ENCODE measurements at regions not wholly inside any gene's neighbourhood (a gene's known extent, or its start where the extent isn't known, plus 50 kb on each side); places are given as distances from the start of the nearest gene placed in this dataset.
"Not testable (repeated sequence)": the region's sequence is repeated elsewhere in the genome, so short reads cannot be mapped to it uniquely, and the experiment has no call there.

- DNase-seq: no peak
Measured at GRCh38 chrX:4668802-4669536, 955.5 kb upstream of the PRKX start.

DNA sequence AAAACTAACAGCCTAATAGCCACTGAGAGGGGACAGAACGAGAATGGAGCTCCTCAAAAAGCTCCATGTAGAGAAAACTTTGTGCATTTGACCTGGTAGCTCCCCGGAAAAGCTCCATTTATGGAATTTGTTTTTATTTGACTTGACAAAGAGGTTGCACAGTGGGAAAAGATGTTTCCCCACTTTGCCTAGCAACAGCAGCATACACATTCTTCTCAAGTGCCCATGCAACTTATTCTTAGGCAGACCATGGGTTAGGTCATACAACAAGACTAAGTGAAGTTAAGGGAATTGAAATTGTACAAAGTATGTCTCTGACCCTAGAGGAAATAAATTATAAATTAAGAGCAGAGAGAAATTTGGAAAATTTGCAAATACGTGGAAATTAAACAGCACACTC, 949.6 kb upstream of the PRKX start:
- no peak for DNase-seq

DNA sequence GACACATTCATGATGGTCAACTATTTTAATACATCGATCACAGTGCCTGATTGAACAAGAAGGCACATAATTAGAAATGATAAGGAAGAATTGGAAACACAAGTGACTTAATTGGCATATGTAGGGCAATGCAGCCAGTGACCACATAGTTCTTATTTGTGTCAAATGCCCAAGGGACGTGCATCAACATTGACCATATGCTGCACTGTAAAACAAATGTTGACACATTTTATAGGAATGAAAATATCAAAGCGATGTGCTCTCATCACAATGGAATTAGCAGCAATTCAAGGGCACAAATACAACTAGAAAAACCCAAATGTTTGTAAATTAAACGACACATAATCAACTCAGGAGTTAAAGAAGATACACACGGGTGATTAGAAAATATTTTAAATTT, 948.3 kb upstream of the PRKX start:
- DNase-seq: no peak

DNA sequence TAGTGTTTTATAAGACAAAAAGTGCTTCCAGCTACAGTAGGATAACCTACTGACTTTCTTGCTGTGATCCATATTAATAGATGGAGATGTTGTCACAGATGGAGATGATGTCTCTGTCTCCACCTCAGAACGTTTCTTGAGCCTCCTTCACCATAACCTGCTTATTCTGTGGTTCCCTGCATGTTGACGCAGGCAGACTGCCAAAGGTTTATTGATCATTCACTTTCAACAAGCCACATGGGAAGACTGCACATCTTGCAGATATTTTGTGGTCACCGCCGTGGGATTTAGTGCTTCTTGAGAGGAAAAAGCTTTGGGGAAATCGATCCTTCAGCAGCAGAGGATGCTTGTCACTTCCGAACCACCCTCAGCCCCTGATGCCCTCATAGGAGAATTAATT, 943.0 kb upstream of the PRKX start:
- DNase-seq: no peak

- no peak for DNase-seq
Measured at GRCh38 chrX:4655743-4656142, 942.3 kb upstream of the PRKX start.

- DNase-seq: no peak
Measured at GRCh38 chrX:4642114-4642513, 928.7 kb upstream of the PRKX start.

- DNase-seq: no peak
Measured at GRCh38 chrX:4638036-4638435, 924.6 kb upstream of the PRKX start.

DNA sequence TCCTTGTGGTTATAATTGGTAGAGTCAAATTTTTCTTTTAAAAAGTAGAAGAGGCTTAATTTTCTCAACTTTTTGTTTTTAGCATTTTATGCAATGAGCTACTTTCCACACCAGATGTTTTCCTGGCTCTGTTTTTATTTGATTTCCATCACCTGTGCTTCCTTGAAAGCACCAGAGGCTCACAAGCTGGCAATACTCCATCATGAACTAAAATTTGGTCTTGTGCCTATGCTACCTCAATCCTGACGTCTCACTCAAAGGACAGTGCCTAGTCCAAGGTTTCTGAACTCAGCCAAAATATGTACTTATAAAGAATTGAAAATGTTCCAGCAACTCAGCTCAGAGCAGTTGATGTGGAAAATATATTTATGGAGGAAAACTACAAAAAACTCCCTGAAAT, 914.0 kb upstream of the PRKX start:
- no peak for DNase-seq

- DNase-seq: no peak
Measured at GRCh38 chrX:4622486-4623167, 909.2 kb upstream of the PRKX start.

DNA sequence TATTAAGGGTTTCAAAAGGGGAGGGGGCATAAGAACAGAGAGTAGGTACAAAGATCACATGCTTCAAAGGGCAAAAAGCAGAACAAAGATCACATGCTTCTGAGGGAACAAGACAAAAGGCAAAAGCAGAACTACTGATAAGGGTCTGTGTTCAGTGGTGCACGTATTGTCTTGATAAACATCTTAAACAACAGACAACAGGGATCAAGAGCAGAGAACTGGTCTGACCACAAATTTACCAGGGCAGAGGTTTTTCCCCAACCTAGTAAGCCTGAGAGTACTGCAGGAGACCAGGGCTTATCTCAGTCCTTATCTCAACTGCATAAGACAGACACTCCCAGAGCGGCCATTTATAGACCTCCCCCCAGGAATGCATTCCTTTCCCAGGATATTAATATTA, 900.2 kb upstream of the PRKX start:
- DNase-seq: not testable (repeated sequence)

GRCh38 chrX:4588893-4589292, 875.4 kb upstream of the PRKX start:
- no peak for DNase-seq

DNA sequence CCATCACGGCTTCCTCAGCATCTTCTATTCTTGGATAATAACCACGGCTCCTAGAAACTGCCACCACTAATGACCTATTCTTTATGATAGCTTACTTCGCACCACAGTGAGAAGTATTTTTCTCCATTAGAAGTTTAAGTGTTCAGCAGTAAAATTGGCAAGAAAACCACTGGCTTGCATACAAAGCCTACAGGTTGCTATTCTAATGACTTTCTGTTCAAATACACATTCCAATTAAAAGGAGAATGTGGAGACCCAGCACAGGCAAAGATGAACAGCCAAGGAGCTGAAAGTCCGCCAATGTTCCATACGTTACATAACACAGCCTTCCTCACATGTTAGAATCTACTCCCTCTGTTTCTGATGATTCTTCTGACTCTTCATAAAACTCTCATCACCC, 875.0 kb upstream of the PRKX start:
- DNase-seq: no peak

GRCh38 chrX:4588056-4588455, 874.6 kb upstream of the PRKX start:
- DNase-seq: no peak

- no peak for DNase-seq
Measured at GRCh38 chrX:4579999-4580398, 866.5 kb upstream of the PRKX start.

DNA sequence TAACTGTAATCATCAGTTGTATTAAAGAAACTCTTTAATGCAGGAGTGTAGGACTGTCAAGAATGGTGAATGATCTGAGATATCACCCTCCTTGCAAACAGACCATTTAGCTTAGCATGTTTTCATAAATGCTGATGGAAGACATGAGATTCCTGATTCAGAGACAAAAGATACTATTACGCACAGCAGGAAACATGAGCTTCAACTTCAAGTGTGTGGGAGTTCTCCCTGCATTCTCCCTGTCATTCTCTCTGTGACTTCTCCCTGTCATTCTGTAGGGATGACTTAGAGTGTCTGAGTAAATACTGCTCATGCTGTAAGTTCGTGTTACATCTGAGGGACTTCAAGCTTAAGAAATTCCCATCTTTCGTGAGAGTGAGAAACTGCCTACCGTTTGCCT, 866.0 kb upstream of the PRKX start:
- DNase-seq: no peak

DNA sequence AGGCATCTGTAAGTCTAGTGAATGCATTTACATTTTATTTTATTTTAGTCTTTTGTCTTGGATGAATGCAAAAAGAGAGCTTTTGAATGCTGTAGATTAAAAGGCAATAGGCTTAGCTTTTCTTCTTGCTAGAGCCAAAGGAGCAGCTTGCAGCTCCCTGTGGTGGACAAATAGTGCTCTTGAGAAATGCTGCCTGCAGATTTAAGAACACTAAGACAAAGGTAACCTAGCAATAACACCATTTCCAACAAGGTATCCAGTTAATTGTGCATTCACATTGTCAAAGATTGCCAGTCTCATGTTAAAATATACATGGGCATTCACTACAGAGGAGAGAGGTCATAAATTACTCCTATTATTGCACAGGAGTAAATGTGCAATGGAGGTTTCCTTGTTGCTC, 859.2 kb upstream of the PRKX start:
- DNase-seq: no peak

DNA sequence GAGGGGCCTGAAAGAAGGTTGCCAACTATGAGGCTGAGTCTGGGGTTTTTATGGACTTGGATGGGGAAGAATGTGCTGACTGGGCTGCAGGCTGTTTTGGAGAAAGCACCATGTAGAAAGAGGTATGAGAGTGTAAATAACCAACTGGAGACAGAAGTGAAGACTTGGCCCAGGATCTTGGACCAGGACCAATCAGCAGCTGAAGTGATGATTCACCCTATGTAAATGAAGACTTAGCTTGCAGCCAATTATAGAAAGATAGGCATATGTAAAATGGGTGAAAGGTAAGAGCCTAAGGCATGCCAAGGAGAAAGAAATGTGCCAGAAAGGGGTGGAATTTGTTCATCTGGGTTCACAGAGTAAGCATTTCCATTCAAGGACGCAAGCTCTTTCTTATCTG, 856.7 kb upstream of the PRKX start:
- no peak for DNase-seq

DNA sequence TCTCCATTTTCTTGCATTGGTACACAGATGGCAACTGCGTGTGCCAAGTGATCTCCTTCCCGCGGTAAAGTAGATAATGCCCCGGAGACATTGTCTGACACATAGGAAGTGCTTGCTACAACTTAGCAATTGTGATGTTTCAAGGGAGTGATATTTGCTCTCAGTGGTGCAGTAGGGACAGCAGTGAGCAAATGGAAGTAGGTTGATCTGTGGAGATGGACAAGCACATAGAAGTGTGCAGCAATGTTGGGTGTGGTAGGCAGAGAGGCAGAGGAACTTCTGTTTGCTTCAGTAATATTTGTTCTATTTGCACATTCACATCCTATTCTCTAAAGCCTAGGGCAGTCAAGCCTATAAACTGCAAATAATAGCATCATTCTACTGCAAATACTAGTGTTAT, 846.7 kb upstream of the PRKX start:
- no peak for DNase-seq

GRCh38 chrX:4550018-4550417, 836.6 kb upstream of the PRKX start:
- no peak for DNase-seq

GRCh38 chrX:4547213-4547836, 833.9 kb upstream of the PRKX start:
- DNase-seq: peak; percentile 21

DNA sequence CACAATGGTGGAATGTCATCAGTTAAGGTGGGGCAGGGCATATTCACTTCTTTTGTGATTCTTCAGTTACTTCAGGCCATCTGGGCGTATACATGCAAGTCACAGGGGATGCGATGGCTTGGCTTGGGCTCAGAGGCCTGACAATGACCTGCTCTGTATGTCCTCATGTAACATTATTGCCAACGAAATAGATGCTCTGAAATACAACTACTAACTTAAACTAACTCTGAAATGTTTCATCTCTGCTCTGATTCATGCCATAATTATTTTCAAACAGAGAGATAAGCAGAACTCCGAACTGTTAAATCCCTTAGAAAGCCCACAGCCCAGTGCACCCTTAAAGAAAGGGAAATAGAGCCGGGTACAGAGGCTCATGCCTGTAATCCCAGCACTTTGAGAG, 832.7 kb upstream of the PRKX start:
- DNase-seq: not testable (repeated sequence)

- no peak for DNase-seq
Measured at GRCh38 chrX:4528247-4528646, 814.8 kb upstream of the PRKX start.

- DNase-seq: no peak
Measured at GRCh38 chrX:4485912-4486311, 772.5 kb upstream of the PRKX start.

- no peak for DNase-seq
Measured at GRCh38 chrX:4484266-4484665, 770.8 kb upstream of the PRKX start.
